ENCODE measurements at regions not wholly inside any gene's neighbourhood (a gene's known extent, or its start where the extent isn't known, plus 50 kb on each side); places are given as distances from the start of the nearest gene placed in this dataset.

DNA sequence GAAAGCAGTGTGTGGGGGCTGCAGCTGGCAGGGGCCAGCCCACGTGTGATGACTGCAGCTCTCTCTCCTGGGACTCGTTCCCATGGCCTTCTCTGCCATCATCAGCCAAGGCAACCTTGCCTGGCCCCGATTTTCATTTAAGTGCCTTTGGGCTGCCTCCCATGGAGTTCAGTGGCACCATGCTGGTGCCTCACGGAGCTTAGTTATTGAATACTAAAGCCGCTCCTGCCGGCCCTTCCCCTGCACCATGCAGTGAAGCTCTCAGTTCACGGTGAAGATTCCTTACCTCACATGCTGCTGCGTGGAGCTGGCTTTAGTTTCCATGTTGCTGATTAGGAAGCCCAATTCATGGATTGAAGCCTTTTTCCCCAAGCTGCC is 141.5 kb upstream of the EEPD1 start:
- TF ChIP-seq, protein P1, sequence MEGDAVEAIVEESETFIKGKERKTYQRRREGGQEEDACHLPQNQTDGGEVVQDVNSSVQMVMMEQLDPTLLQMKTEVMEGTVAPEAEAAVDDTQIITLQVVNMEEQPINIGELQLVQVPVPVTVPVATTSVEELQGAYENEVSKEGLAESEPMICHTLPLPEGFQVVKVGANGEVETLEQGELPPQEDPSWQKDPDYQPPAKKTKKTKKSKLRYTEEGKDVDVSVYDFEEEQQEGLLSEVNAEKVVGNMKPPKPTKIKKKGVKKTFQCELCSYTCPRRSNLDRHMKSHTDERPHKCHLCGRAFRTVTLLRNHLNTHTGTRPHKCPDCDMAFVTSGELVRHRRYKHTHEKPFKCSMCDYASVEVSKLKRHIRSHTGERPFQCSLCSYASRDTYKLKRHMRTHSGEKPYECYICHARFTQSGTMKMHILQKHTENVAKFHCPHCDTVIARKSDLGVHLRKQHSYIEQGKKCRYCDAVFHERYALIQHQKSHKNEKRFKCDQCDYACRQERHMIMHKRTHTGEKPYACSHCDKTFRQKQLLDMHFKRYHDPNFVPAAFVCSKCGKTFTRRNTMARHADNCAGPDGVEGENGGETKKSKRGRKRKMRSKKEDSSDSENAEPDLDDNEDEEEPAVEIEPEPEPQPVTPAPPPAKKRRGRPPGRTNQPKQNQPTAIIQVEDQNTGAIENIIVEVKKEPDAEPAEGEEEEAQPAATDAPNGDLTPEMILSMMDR (IDR thresholded peaks at IDR 0.05), result no peak
- TF ChIP-seq POLR2A (IDR thresholded peaks at IDR 0.05), result no peak
